HCT116 (cell line): ENCODE measurements at regions not wholly inside any gene's neighbourhood (a gene's known extent, or its start where the extent isn't known, plus 50 kb on each side); places are given as distances from the start of the nearest gene placed in this dataset.

Source experiments
- CTCF ChIP-seq, 3 experiments: fragments of 200-600 bp in 1 of 3; sonication (generic) in 1 of 3; IDR thresholded peaks in 2 of 3; conservative IDR thresholded peaks in 1 of 3; 2 replicates each; pipeline ENCODE4 v1.5.1; 2012 to 2017; ENCODE audit warnings: low read depth in 2 of 3, low read length in 2 of 3, antibody characterized with exemption in 1 of 3, borderline replicate concordance in 1 of 3, control low read depth in 1 of 3, mild to moderate bottlenecking in 1 of 3, mixed read lengths in 1 of 3, mixed run types in 1 of 3, moderate library complexity in 1 of 3; ENCODE audit not compliant: insufficient read depth in 1 of 3
- POLR2A ChIP-seq: IDR thresholded peaks from 2 replicates; pipeline ENCODE4 v1.7.0; 2011; ENCODE audit warnings: borderline replicate concordance; ENCODE audit not compliant: insufficient read depth, insufficient read length; ENCODE audit errors: extremely low read depth
- POLR2AphosphoS5 ChIP-seq: IDR thresholded peaks from 2 replicates; pipeline ENCODE4 v1.6.1; 2011; ENCODE audit warnings: mild to moderate bottlenecking, low read depth, low read length, moderate library complexity
- REST ChIP-seq: IDR thresholded peaks from 2 replicates; pipeline ENCODE4 v1.6.1; 2012; ENCODE audit warnings: low read depth
- ZBTB33 ChIP-seq: IDR thresholded peaks from 2 replicates; pipeline ENCODE4 v1.6.1; 2011; ENCODE audit warnings: mild to moderate bottlenecking, low read length, moderate library complexity; ENCODE audit not compliant: insufficient replicate concordance; ENCODE audit errors: extremely low read depth

GRCh38 chr1:11384170-11384554 lies 94.8 kb upstream of the DISP3 start:
- TF ChIP-seq REST (no peak), CTCF (IDR thresholded peaks at IDR 0.05 in 2 of 3, conservative IDR thresholded peaks at IDR 0.05 in 1 of 3; ENCODE audit: borderline replicate concordance in 1 of 3, insufficient read depth in 1 of 3, low read depth in 2 of 3, low read length in 2 of 3) (no peak), POLR2AphosphoS5 (no peak), POLR2A (no peak), ZBTB33 (no peak)
